Prostate gland (tissue), 2 donors: ENCODE measurements at regions not wholly inside any gene's neighbourhood (a gene's known extent, or its start where the extent isn't known, plus 50 kb on each side); places are given as distances from the start of the nearest gene placed in this dataset.

Experiments used
- DNase-seq: peaks from one replicate; pipeline ENCODE4 v3.0.0-alpha.2; 2019; ENCODE audit warnings: low spot score
- H3K27ac ChIP-seq, 2 donors: fragments of 200-600 bp; sonication (generic); 2 replicates each; pipeline ENCODE4 v1.5.1; 2017 to 2019
- H3K27me3 ChIP-seq: fragments of 200-600 bp; sonication (generic); replicated peaks from 2 replicates; pipeline ENCODE4 v1.5.1; 2019; ENCODE audit not compliant: insufficient read depth
- H3K36me3 ChIP-seq, 2 donors: fragments of 200-600 bp; sonication (generic); 1 replicate in 1 of 2; 2 replicates in 1 of 2; pipeline versions ENCODE4 v1.5.1 to v1.8.1; 2017 to 2019
- H3K4me1 ChIP-seq: fragments of 200-600 bp; sonication (generic); replicated peaks from 2 replicates; pipeline ENCODE4 v1.5.1; 2019
- H3K4me3 ChIP-seq, 2 donors: fragments of 200-600 bp; sonication (generic); 2 replicates each; pipeline ENCODE4 v1.5.1; 2017 to 2019
- H3K9me3 ChIP-seq: fragments of 200-600 bp; sonication (generic); 2 replicates; pipeline ENCODE4 v1.5.1; 2017
- POLR2A ChIP-seq: fragments of 450-650 bp; IDR thresholded peaks from one replicate; pipeline ENCODE4 v1.6.1; 2016; ENCODE audit warnings: antibody characterized with exemption, mild to moderate bottlenecking
- POLR2AphosphoS5 ChIP-seq: sonication (generic); formaldehyde crosslinking; IDR thresholded peaks from one replicate; pipeline ENCODE4 v1.6.1; 2017; ENCODE audit warnings: antibody characterized with exemption
- WGBS: methylation state at CpG from one replicate; pipeline ENCODE4 v1.1.5; 2018; 5-methylcytosine and 5-hydroxymethylcytosine counted together
- intact Hi-C: fragments of 100-400 bp; cut with DNase I; formaldehyde crosslinking; loops from one replicate; pipeline ENCODE4 v1.14.2; 2022
- TF ChIP-seq, protein P1 (sequence below), 4 experiments: fragments of 200-600 bp in 2 of 4; fragments of 450-650 bp in 2 of 4; sonication (generic) in 2 of 4; IDR thresholded peaks; 1 replicate in 3 of 4; 2 replicates in 1 of 4; pipeline ENCODE4 v1.5.1; 2016 to 2019; ENCODE audit warnings: antibody characterized with exemption in 4 of 4, mild to moderate bottlenecking in 2 of 4, moderate library complexity in 2 of 4

DNA sequence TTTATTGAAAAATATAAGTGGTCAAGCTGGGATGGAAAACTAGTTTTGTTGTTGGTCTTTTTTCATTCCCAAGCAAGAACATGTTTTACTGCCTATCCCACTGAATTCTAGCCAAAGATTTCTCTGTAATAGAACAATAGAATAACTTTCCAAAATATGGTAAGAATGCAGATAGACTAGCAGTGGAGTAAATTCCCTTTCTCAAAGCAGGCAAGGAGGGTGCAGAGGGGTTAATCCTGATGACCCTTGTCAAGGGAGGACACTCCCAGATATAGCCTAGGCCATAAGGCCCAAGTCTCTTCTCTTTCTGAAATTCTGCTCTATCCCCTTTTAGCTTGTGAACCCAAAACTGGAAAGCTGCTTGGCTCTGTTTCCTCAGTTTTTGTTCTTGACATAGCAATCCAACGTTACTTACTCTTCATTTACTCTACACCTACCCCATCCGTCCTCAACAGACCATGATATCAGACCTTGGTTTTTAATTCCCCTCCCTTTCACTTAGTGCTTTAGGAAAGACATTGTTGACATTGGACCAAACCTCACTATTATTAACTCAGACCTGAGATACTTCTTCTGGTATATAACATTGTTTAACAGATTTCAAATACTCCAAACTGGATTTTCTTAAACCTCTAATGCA, 453.6 kb upstream of the THBS1 start:
- no peak for DNase-seq
- 17% methylated on average over 2 of the region's 2 CpGs for WGBS
- H3K27me3 ChIP-seq: no peaks in the 10 kb centered on the region
- H3K36me3 ChIP-seq: no peaks in the 10 kb centered on the region
- TF ChIP-seq, protein P1, sequence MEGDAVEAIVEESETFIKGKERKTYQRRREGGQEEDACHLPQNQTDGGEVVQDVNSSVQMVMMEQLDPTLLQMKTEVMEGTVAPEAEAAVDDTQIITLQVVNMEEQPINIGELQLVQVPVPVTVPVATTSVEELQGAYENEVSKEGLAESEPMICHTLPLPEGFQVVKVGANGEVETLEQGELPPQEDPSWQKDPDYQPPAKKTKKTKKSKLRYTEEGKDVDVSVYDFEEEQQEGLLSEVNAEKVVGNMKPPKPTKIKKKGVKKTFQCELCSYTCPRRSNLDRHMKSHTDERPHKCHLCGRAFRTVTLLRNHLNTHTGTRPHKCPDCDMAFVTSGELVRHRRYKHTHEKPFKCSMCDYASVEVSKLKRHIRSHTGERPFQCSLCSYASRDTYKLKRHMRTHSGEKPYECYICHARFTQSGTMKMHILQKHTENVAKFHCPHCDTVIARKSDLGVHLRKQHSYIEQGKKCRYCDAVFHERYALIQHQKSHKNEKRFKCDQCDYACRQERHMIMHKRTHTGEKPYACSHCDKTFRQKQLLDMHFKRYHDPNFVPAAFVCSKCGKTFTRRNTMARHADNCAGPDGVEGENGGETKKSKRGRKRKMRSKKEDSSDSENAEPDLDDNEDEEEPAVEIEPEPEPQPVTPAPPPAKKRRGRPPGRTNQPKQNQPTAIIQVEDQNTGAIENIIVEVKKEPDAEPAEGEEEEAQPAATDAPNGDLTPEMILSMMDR (IDR thresholded peaks at IDR 0.05): no peak
- TF ChIP-seq POLR2A (no peak), POLR2AphosphoS5 (no peak)
- no peak overlapping the region for H3K4me3 ChIP-seq
- H3K9me3 ChIP-seq: no peaks in the 10 kb centered on the region
- H3K27ac ChIP-seq: no peak overlapping the region
- peaks cover 2% of the 10 kb centered on the region for H3K4me1 ChIP-seq
- intact Hi-C loops: no loop called here

DNA sequence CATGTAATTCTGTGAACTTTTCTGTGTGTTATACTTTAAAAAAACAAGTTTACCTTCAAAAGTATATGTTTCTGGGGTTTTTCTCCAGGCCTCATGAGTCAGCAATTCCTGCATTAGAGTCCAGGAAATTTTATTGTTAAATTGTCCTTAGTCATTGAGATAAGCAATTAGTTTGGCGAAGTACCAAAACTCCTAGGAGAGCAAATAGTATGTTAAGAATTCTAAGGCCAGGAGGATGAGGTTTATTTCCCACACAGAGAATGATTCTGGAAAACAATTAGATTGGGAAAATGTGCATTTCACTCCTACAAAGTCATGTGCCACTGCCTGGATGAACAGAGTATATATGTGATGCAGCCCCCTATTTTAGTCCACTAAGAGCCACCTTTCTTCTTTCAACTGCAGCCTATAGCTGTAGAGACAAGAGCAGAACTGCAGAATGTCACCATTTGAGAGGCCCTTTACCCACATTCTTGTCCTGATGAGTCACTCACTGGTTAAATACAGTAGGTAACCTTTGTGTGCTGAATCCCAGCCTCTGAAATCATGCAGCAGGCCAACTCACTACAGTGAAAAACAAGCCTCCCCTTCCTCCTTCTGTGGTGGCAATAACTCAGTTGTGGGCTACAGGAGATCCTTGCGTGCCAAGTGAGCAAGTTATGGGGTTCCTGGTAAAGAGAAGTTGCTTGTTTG, 452.8 kb upstream of the THBS1 start:
- Histone ChIP-seq H3K27me3 (no peaks in the 10 kb centered on the region), H3K4me3 (no peak overlapping the region), H3K4me1 (peaks cover 2% of the 10 kb centered on the region), H3K27ac (no peak overlapping the region), H3K9me3 (no peaks in the 10 kb centered on the region), H3K36me3 (no peaks in the 10 kb centered on the region)
- DNase-seq: peak; percentile 7
- TF ChIP-seq, protein P1 (IDR thresholded peaks at IDR 0.05): no peak
- TF ChIP-seq POLR2A: no peak
- TF ChIP-seq POLR2AphosphoS5: no peak
- 47% methylated on average over 2 of the region's 2 CpGs for WGBS
- intact Hi-C loops: no loop called here

DNA sequence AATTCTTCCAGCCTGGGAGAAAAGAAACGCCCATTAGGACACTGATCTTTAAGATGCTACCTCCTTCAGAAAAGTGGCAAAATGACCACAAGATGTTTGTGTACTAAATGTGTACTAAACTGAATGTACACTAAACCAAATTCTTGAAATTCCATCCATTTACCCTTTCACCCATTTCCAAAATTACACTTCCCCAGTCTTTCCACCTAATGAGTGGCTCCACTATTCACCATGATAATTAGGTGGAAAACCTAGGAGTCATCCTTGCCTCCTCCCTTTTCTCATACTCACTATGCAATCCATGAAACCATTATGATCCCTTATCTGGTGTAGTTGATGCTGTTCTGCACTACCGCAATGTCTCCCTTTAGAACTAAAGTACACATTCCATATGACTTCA, 452.1 kb upstream of the THBS1 start:
- H3K9me3 ChIP-seq: no peaks in the 10 kb centered on the region
- intact Hi-C loops: no loop called here
- no peak overlapping the region for H3K4me3 ChIP-seq
- 95% methylated on average over 2 of the region's 2 CpGs for WGBS
- no peak overlapping the region for H3K27ac ChIP-seq
- TF ChIP-seq POLR2AphosphoS5: no peak
- TF ChIP-seq POLR2A: no peak
- TF ChIP-seq, protein P1 (IDR thresholded peaks at IDR 0.05): no peak
- DNase-seq: no peak
- H3K27me3 ChIP-seq: no peaks in the 10 kb centered on the region
- H3K36me3 ChIP-seq: no peaks in the 10 kb centered on the region
- H3K4me1 ChIP-seq: peaks cover 2% of the 10 kb centered on the region

DNA sequence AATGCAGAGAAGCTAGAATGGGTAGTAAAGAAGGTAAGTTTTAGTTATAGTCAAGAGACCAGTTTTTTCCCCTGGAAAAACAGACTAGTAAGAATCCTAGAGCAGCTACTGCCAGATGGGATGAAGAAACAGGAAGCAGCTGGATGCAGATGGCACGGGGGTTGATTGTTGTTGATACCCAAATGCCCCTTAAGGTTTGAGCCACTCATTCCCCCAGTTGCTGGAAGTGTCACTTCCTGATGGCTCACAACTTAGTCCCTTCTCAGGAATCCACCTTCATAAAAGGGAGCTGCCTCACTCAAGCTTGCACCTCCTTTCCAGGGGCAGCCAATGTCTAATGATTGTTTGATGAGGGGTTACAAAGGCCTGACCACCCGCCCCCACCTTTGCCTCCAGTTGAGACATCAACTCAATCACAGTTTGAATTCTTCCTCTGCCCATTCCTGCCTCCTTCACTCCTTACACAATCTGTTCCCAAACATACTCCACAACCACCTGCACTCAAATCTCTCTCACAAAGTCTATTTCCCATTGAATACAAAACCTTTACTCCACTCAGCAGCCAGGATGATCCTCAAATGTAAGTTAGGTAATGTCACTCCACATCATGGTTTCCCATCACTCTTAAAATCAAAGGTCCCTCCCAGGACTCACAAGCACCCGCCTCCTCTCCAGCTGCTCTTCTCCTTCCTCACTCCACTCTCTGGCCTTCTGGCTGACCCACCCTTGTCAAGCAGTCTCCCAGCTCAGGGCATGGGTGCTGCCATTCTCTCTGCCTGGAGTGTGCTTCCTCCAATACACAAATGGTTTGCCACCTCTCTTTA, 450.1 kb upstream of the THBS1 start:
- Histone ChIP-seq H3K36me3 (no peaks in the 10 kb centered on the region), H3K27ac (no peak overlapping the region), H3K27me3 (no peaks in the 10 kb centered on the region), H3K9me3 (no peaks in the 10 kb centered on the region), H3K4me3 (no peak overlapping the region), H3K4me1 (peaks cover 2% of the 10 kb centered on the region)
- WGBS: 93% methylated on average over 3 of the region's 3 CpGs
- TF ChIP-seq, protein P1 (IDR thresholded peaks at IDR 0.05): no peak
- TF ChIP-seq POLR2AphosphoS5: no peak
- no peak for TF ChIP-seq POLR2A
- intact Hi-C loops: no loop called here
- no peak for DNase-seq
